Urothelium cell line (cell line): ENCODE measurements at regions not wholly inside any gene's neighbourhood (a gene's known extent, or its start where the extent isn't known, plus 50 kb on each side); places are given as distances from the start of the nearest gene placed in this dataset.

ENCODE experiments used
- DNase-seq: peaks from one replicate; pipeline ENCODE4 v3.0.0; 2011; ENCODE audit warnings: low spot score, mixed read lengths
- FAIRE-seq: peaks from 2 replicates; lab custom pipeline; 2011; peaks lifted over from hg19 to GRCh38; lab: Jason Lieb, UNC

- no peak for DNase-seq
- FAIRE-seq: no peak
Observed at GRCh38 chr5:98698359-98698758, 75.1 kb upstream of the RGMB start.

- no peak for FAIRE-seq
- no peak for DNase-seq
Observed at GRCh38 chr5:98700730-98701129, 72.7 kb upstream of the RGMB start.

GRCh38 chr5:98705841-98706240 is 67.6 kb upstream of the RGMB start:
- no peak for FAIRE-seq

DNA sequence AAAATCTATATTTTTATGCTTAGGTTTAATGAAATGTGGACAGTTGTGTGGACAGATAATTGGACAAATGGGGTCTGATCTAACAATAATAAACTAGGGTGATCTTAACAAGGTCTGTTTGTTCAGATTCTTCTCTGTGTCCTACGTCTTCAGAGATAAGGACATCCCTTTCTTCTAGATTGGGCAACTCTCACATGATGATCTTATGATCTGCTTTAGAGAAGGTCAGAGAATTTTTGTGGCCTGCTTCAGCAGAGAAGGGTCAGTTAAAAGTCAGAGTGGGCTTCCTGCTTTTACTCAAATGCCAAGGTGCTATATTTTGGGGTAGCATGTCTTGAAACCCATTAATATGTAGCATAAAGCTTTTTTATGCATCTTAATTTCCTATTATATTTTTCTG is 63.8 kb upstream of the RGMB start:
- DNase-seq (no peak), FAIRE-seq (no peak)

More at GRCh38 chr5:98705841-98706240, 67.6 kb upstream of the RGMB start:
- DNase-seq: no peak

DNA sequence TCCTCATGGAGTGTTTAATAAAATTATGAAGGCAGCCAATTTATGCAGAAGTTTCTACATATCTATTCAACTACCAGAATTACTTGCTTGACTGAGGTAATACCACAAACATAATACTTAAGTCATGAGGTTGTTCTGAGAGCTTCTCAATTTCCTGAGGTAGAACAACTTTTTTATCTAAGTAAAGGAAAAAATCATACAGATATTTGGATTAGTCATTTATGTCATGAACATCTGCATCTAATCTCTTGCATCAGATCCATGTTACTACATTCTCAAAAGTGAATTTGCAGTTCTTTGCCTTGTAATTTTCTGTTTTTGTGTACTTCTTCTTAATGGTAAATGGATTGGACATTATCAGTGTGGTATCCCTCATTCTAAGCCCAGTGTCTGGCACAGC is 60.4 kb upstream of the RGMB start:
- FAIRE-seq (no peak), DNase-seq (no peak)

- FAIRE-seq (no peak), DNase-seq (no peak)
Observed at GRCh38 chr5:98713856-98714255, 59.6 kb upstream of the RGMB start.

DNA sequence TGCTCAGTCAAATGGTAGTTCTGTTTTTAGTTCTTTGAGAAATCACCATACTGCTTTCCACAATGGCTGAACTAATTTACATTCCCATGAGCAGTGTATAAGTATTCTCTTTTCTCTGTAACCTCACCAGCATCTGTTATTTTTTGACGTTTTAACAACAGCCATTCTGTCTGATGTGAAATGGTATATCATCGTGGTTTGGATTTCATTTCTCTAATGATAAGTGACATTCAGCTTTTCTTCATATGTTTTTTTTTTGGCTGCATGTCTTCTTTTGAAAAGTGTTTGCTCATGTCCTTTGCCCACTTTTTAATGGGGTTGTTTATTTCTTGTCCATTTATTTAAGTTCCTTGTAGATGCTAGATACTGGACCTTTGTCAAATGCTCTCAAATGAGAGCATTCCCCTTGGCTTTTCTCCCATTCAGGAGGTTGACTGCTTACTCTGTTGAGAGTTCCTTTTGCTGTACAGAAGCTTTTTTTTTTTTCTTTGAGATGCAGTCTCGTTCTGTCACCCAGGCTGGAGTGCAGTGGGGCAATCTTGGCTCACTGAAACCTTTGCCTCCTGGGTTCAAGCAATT is 58.7 kb upstream of the RGMB start:
- FAIRE-seq (no peak), DNase-seq (no peak)

DNA sequence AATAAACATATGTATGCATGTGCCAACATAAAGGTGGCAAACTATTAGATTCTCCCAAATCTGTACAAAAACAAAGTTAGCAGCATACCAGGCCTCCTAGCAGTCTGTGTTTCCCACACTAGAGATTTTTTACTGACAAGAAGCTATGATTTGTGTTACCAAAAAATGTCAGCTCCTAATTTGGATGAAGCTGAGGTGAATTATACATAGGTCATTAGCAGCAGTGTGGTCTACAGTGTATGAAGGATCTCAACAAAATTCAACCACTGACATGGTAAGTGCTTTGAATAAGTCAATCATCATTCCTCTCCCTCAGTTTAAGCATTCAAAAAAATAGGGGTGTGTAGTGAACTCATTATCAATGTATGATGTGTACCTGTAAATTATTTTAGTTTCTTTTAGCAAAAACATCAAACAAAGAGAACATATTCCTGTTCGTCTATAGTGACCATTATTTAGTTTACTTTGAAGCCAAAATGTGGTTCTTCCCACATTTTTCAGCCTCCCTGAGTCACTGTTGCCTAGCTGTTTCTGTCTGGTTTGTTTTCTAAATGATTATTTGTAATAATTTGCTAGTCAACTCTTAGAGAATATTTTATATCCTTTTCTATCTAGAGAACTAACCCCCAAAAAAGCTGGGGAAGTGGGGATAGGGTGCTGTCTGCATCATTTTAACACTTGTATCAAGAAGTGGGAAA is 52.1 kb upstream of the RGMB start:
- DNase-seq (no peak), FAIRE-seq (no peak)

DNA sequence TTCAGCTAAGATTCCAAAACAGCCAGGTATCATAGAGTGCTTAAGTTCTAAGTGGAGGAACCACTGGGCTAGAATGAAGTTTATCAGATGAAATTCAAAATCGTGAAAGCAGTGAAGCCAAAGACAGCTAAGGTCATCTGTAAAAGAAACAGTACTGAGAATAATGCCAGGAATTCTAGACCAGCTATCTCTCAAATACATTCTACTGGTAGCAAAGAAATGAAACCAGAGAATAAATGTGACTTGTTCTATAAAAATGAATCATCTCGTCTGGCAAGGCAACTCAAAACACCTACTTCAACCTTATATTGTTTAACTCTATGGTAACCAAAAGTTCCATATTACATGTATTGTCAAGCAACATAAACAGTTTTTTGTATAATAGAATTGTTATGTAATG is 51.3 kb upstream of the RGMB start:
- DNase-seq (no peak), FAIRE-seq (no peak)

DNA sequence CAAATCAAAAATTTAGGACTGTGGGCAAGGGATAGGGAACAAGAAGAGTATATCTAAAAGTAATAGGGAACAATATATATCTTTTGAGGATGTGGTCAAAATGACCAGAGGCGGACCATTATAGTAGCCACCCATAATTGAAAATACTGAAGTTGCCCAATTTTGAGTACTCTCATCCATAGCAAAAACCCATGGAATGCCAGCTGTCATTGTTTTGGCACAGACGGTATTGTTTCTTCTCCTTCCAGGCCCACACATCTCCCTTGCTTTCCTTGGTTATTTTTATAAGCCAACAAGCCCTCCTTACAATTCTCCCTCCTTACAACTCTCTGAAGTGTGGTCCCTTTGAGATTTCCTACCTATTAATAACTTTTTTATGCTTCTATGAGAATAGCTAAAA is 50.4 kb upstream of the RGMB start:
- DNase-seq: no peak
- no peak for FAIRE-seq
